GM10266 (cell line): ENCODE measurements at regions not wholly inside any gene's neighbourhood (a gene's known extent, or its start where the extent isn't known, plus 50 kb on each side); places are given as distances from the start of the nearest gene placed in this dataset.
"Not testable (repeated sequence)": the region's sequence is repeated elsewhere in the genome, so short reads cannot be mapped to it uniquely, and the experiment has no call there.

ENCODE experiments used
- DNase-seq: peaks from one replicate; pipeline ENCODE4 v3.0.0; 2012; ENCODE audit errors: extremely low spot score
- TF ChIP-seq, protein P1 (sequence below): IDR thresholded peaks from 2 replicates; pipeline ENCODE4 v1.5.1; 2012; ENCODE audit warnings: mild to moderate bottlenecking, low read depth; ENCODE audit not compliant: control insufficient read depth, insufficient read depth; ENCODE audit errors: missing control alignments

DNA sequence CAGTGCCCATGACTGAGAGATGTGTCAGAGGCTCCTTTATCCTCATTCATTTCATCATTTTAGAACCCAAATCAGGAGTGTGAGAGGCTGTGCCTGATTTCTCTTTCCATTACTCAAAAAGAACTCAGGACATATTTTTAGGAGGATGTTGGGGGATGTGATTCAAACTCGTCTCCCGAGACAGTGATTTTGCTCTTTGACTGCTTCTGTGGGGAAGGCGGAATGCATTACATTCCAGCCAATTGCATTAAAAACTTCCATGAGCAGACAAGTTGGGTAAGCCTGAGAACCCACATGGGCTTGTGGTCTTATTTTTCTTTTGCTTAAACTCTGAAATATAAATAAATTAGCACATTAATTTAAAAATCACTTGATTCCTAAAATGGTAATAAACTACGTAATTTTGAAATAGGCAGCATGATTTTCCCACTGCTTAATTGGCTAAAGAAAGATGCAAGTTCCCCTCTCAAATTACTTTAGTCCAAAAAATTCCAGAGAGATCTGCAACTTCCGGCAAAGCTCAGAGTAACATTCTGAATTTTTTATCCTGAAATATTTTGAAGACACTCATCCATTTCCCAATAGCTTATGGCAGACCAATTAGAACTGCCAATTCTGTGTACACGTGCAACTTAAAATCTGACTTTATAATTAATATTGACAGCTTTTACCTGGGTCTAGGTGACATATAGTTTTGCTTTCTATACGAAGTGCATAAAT is 185.6 kb downstream of the C7orf25 start:
- TF ChIP-seq, protein P1, sequence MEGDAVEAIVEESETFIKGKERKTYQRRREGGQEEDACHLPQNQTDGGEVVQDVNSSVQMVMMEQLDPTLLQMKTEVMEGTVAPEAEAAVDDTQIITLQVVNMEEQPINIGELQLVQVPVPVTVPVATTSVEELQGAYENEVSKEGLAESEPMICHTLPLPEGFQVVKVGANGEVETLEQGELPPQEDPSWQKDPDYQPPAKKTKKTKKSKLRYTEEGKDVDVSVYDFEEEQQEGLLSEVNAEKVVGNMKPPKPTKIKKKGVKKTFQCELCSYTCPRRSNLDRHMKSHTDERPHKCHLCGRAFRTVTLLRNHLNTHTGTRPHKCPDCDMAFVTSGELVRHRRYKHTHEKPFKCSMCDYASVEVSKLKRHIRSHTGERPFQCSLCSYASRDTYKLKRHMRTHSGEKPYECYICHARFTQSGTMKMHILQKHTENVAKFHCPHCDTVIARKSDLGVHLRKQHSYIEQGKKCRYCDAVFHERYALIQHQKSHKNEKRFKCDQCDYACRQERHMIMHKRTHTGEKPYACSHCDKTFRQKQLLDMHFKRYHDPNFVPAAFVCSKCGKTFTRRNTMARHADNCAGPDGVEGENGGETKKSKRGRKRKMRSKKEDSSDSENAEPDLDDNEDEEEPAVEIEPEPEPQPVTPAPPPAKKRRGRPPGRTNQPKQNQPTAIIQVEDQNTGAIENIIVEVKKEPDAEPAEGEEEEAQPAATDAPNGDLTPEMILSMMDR: no peak
- no peak for DNase-seq

GRCh38 chr7:42722716-42723115 is 189.2 kb downstream of the C7orf25 start:
- TF ChIP-seq, protein P1: no peak
- DNase-seq: no peak

DNA sequence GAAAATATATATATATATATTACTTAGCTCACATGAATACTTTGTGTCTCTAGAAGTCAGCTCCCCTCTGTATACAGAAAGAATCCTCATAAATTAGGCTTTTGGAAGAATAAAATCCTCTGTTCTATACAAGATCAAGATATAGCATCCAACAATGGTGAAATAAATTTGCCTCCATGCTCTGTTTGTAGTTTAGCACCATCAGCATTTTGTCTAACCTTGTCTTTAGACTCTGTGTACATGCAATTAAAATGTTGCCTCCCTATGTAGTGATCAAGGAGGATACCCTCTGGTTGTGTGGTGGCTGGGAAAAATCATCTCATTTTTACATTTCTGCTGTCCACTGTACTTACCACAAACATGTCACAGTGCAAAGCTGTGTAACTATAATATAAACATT is 189.7 kb downstream of the C7orf25 start:
- no peak for DNase-seq
- TF ChIP-seq, protein P1: no peak

GRCh38 chr7:42720991-42721796 is 190.7 kb downstream of the C7orf25 start:
- DNase-seq: no peak
- TF ChIP-seq, protein P1: no peak

DNA sequence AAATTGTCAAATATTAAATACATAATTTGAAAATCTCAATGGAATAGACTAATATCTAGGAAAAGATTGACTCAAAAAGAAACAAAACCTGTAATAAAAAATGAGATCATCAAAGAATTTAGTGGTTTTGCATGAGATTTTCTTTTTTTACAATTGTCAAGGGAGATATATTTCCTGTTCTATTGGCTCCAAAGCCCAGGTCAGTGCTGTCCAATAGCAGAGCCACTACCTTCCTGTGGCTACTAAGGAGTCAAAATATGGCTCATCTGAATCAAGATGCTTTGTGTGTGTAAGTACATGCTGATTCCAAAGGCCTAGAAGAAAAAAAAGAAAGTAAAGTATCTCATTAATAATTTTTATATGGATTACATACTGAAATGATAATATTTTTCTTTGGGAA is 191.9 kb downstream of the C7orf25 start:
- TF ChIP-seq, protein P1: no peak
- DNase-seq: no peak

DNA sequence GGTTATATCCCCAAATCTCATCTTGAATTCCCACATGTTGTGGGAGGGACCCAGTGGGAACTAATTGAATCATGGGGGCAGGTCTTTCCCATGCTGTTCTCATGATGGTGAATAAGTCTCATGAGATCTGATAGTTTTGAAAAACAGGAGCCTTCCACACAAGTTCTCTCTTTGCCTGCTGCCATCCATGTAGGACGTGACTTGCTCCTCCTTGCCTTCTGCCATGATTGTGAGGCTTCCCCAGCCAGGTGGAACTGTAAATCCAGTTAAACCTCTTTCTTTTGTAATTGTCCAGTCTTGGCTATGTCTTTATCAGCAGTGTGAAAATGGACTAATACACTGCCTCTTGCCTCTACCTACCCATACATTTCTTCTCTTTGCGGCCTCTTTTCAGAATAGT is 193.4 kb downstream of the C7orf25 start:
- DNase-seq: not testable (repeated sequence)

DNA sequence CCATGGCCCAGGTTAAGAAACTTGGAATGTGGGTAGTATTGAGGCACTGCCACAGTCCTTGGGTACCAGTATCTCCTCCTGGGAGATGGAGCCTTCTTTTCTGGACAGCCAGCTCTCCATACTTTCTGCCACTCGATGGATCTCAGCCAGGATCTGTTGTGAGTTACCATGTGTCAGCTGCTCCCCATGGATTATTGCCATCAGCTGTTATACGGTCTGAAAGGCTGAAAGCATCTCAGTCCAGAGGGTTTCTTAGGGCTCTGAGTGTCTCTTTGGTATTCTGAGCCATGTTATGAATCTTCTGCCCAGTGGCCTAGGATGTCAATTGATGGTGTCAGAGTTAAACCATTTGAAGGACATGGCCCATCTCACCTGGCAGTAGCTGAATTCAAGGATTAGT is 197.5 kb downstream of the C7orf25 start:
- TF ChIP-seq, protein P1: no peak

More for the DNA sequence above, 197.5 kb downstream of the C7orf25 start:
- no peak for DNase-seq
